T-helper 1 cell (primary cell): ENCODE measurements at regions not wholly inside any gene's neighbourhood (a gene's known extent, or its start where the extent isn't known, plus 50 kb on each side); places are given as distances from the start of the nearest gene placed in this dataset.

Source experiments
- DNase-seq, 5 donors: peaks; one replicate each; pipeline ENCODE4 v3.0.0-alpha.2; 2012 to 2020

DNA sequence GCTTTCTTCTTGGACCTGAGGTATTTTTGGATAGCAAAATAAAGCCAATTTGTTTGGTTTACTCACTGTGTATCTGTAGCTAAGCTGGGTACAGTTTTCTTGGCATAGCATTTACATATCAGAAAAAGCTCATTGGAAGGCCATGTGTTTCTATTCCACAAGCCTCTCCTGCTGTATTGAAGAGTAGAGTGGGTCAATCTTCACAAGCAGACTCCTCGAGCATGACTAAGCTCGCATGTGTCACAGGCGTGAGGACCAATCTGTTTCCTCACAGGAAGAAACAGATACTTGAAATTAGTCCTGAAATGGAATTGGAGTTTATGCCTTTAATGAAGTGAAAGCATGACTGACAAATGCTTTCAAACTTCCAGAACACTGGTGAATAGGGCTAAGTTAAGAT, 1279.0 kb upstream of the MAP3K7 start:
- no peak for DNase-seq

DNA sequence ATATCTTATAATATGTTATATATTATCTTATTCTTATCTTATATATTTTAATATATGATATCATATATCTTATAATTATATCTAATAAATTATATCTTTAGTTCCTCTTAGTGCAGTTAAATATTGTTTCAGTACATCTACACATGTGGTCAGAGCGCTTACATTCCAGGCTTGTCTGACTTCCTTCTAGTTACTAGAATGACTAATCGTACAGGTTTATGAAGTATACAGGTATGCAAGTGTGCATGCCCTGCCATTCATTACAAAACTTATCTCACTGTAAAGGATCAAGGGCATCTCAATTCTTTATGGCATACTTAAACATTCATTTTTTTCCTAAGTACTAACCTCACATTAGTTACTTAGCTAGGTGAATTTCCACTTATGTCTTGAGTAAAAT, 1278.0 kb upstream of the MAP3K7 start:
- no peak for DNase-seq

DNA sequence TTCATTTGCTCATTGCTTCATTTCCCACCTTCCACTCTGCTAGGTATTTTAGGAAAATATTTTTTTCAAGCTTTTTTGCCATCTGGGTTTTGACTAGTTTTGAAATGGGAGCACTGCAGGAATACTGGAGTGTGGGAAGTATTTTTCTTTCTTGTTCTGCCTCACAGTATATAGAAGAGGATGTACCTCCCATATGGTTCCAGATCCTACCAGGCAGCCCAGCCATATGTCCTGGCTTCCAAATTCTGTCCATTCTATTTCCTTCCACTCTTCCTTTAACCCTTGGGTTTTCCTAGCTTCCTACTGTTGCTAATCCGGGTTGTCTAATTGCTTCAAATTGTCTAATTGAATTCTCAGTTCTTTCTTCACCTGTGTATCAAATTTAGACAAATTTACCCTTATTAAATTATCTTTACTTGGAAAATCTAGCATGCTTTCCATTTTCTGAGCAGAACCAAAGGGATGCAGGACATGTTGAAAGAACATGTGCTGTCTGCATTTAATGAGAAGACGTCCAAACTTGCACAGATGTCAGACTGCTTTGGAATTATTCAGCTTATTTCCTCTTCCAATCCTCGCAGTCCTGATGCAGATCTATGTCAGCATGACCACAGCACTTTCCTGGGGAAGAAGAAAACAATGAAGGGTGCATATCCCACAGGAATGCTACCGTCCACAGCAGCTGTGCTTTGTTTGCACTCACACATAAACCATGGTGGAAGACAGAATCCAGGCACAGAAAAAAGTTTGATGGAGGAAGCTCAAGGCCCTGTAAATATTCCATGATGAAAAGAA, 1273.9 kb upstream of the MAP3K7 start:
- no peak for DNase-seq

DNA sequence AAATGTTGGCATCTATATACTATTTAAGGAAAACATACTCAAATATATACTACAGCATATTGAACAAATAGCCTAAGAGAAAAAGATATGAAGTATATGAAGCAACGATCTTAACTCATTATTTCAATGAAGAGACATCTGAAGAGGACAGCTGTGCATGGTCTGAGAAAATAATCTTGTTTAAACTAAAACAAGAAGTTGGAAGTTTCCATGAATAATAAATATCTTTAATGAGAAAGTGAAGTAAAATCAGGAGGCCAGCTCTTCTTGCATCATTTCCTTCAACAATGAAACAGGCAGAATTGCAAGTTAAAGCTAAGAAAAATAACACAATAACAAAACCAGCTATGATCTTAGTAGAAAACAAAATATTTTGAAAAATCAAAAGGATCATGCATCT, 1265.4 kb upstream of the MAP3K7 start:
- no peak for DNase-seq

DNA sequence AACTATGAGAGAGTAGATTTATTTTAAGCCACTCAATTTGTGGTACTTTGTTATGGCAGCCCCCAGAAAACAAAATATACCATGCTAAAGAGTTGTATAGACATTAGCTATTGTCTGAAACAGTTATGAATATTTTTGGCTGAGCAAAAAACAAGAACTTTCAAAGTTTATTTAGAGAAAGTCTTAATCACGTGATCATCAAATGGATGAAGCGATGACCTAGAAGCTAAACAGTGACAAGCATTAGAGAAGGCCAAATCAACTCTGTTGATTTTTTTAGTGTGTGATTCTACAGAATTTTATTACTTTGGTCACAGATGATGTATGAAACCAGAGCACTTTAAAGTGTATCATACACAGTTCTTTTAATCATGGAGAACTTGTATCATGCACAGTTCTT, 1247.9 kb upstream of the MAP3K7 start:
- DNase-seq: no peak

DNA sequence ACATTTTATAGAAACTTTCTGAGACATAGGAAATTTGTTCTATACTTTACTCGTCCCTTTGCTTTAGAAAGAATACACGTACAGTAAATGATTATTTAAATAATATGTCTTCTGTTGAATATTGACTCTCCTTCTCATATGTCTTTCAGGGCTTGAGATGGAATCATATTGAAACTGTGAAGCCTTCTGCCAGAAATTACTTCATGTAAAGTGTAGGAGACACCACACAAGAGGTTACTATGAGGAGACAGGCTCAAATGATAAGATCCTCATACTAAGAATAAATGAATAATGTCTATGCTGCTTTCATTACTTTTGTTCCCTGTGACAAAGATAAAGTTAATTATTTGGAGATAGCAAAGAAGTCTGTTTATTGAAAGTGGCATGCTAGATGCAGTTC, 1240.3 kb upstream of the MAP3K7 start:
- no peak for DNase-seq

DNA sequence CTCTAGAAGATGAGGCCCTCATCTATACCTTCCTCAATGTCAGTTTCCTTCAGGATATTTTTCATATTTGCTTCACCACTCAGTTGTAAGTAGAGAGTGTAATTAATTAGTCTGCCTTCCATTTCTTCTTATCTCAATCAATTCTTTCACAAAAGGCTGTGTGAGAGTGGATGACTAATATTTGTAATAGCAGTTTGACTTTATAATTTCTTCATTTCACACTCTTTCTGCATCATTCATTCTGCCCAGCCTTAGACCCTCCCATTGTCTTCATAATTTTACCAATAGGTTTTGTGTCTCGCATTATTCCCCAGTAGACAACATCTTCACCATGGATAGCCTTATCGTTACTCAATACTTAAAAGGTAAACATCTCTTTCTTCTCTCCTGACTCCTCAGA, 1239.3 kb upstream of the MAP3K7 start:
- no peak for DNase-seq

DNA sequence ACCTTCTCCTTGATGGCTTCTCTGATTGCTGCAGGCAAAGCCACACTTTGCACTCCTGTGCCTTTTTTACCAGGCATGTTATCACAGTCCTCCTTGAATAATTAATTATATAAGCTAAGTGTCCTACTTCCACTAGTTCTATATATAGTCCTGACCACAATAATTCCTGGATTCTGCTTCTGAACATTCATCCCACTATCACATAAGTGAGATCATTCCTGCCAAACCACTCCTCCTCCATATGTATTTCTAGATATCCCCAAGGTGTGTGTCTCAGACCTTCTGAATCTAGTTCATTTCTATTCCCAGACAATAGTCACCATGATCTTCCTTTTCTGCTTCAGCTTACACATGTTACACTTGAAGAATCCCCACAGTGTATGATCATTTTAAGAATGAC, 1237.5 kb upstream of the MAP3K7 start:
- DNase-seq: no peak

DNA sequence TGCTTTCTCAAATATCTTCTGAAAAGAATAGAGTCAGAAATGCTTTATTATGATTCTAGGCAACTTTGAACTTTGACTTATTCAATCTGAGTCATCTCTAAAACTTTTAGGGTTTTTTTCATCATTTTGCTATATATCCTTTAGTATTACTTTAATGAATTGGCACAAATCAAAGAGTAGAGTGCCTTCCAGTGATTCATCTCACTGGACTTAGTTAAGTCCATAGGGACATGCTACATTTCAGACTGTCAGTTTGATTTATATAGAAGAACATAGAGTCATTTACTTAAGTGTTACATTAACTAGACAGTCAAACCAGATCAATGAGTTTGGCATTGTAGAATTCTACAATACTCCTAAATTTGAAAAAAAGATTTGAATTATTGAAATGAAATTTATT, 1235.7 kb upstream of the MAP3K7 start:
- no peak for DNase-seq

DNA sequence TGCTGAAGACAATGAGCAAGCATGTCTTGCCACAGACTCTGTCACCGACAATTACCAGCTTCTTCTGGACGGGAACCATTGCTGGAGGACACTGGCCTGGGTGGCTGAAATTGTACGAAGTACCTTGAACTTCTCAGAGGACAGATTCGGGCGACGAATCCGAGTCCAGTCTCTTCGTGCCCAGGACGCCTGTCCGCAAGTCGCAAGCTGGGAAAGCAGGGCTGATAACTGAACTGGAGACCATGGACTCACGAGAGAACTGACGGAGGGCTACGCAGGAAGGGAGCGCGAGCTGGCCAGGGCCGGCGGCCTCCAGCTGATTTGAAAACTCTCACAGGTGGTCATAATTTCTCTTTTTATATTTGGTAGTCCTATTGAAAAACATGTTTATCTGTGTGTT, 1229.5 kb upstream of the MAP3K7 start:
- DNase-seq: peak in 1 of 5 donors; percentile 8

DNA sequence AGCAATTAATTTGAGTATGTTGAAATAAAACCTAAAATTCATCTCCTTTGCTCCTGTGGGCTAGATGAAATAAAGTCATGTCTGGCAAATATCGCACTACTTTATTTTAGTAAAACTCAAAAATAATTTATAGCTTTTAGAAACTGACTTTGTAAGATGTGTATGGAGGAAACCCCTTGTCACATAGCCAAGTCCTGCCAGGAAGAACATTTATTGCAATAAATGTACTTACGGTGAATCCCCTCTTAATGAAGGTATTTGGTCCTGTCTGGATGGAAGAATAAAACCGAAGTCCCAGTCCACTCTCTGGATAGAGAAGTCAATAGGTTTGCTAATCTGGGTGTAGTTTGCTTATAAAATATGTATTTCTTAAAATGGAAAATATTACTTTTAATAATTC, 1226.8 kb upstream of the MAP3K7 start:
- DNase-seq: no peak

DNA sequence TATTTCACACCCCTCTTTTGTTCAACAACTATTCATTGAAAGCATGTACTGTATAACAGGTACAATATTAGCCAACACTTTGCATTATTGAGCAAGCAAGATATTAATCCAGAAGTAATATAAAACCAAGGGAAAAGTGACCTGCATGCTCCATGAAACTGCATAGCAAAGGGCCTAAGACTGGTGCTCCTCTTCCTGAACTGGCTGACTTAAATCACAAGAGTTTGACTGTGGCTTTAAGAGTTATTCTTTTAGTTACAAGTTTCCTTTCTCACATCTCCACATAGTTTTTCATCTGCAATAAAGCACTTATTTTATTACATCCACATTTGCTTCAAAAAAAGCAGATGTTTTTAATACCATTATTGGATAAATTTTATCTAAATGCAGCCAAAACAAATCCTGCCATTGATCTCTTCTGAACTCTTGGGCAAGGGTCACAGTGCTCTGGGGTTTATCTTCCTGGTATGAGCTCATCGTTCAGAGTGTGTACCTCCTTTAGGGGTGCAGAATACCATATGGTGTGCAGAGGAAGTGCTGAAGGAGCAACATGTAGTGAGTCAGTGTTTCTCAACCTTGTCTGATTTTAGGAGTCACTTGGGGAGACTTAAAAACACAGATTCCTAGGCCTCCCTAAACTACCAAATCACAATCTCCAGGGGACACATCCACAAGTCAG, 1225.9 kb upstream of the MAP3K7 start:
- no peak for DNase-seq

DNA sequence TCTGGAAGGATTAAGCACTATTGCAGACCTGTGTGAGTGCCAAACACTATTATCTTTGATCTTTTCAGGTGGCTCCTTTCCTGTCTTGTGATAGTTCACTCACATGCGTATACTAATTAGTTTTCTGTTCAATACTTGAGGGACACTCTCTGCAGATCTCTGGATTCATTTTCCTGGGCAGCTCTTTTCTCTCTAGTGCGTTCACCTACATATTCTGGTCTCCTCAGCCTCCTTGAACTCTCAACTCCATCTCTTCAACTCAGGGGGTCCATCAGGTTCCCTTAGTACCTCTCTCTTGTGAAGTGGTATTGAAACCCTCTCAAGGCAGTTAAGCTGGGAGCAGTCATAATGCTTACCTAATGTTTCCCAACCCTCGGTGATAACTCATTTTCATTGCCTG, 1218.1 kb upstream of the MAP3K7 start:
- no peak for DNase-seq

DNA sequence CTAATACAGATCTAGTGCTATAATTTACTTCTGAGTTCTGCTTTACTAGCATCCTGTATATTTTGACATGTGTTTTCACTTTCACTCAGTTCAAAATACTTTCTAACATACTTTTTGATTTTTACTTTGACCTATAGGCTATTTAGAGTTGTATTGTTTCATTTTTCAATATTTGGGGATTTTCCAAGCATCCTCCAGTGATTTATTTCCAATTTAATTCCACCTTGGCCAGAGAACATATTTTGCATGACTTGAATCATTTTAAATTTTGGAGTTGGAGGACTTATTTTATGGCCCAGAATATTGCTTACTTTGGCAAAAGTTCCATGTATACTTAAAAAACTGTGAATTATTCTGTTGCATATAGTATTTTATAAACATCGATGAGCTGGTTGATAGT, 1215.6 kb upstream of the MAP3K7 start:
- DNase-seq: no peak

DNA sequence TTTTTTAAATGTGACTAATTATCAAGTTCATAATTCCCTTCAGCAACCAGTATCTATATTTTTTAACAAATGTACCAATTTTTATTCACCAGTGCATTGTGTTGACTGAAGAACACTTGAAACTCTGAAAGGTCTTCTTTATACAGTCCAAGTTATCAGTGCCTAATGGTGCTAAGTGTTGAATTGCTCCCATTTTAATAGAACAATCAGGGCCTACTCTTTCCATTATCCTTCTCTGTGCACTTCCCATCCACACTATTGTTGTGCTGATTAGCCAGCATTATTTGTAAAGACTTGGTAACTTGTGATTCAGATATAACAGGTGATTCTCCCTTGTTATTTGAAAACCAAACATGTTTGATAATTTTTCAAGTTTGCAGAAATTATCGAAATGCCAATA, 1209.7 kb upstream of the MAP3K7 start:
- no peak for DNase-seq

DNA sequence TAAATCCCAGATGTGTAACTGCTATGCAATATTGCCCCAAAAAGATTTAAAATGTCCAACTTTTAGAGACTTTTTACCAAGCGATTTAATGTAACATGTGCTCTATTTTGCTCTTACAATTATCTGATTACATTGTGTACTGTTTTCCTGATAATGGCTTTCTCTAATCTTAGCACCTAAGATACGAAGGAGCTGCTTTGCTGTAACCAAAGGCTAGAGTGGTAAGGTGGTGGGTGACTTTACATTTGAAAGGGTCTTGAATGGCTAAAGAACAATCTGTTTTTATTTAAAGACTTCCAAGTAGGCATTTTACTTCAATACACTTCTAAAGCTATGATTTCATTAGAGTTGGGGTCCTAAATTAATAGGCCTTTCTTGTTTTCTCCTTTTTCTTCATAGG, 1201.6 kb upstream of the MAP3K7 start:
- no peak for DNase-seq

DNA sequence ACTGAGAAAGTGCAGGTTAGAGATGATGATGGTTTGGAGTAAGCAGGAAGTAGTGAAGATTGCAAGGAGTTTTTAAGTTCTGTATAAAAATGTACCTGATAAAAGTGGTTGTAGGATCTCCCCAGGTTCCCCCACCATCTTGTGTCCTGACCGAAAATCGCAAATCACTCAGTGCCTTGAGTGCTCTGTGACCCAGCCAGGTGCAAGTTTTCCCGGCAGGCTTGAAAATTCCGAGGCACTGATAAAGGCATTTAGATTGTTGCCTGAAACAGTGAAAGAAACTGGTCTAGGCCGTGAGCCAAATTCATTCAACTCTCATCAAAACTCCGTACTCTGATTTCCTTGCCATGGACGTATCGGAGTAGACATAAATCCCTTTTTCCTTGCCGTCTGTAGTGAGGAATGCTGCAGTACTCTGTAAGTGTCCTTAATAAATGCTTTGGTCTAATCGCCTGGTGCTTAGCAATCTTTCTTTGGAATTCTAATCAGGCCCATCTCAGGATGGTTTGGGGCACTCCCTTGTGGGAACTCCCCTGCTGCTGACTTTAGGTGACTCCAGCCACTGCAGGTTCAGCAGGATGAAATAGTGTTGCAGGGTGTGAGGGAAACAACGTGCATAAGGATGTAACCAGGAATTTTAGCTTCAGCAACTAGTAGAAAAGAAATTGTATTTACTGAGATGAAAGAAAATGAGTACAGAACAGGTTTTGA, 1199.8 kb upstream of the MAP3K7 start:
- no peak for DNase-seq

DNA sequence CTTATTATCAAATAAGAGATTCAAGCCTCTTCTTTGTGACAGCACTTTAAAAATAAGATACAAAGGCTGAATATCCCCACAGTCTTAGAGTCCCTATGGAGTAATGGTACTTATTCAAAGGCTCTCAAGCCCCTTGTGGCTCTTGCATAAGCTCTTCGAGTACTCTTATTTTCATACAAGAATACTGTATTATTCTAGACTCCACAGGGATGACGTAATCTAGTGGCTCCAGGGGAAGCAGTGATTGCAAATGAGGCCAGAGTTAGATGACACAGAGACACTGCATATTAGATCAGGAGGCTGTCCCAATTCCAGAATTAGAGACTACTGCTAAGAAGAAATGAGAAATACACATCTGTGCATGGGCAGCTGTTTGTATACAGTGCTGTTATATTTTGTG, 1195.9 kb upstream of the MAP3K7 start:
- DNase-seq: no peak

DNA sequence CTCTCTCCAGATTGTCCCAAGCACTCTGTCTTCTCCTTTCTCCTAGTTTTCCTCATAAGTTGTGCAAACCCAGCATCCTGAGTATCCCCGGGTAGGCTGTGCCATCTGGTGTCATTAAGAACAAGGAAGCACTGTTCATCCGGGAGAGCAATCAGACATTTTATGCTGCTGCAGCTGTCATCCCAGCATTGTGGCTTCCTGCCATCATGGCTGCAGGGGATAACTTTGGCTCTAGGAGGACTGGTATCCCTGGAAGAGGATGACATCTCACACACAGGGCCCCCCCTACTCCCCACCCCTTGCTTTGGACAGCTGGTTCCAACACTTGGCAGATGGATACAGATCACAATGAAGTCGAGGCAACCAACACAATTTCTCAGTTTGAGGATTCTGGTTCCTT, 1195.1 kb upstream of the MAP3K7 start:
- no peak for DNase-seq

DNA sequence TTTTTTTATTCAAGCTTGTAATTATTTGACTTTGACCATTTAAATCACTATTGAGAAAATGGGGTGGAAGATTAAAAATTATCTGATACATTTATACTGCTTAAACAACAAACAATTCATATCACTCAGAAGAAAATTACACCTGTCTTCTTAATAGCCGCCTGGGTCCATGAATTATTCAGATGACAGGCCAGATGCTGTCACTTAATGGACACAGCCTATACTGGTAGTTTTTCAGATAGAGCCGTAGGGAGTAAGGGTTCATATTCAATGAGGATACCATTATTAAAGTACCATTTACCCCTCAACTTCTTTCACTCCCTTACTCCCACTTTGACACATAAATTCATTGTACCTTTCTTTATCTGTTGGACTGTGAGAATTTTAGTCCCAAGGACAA, 1193.4 kb upstream of the MAP3K7 start:
- no peak for DNase-seq

DNA sequence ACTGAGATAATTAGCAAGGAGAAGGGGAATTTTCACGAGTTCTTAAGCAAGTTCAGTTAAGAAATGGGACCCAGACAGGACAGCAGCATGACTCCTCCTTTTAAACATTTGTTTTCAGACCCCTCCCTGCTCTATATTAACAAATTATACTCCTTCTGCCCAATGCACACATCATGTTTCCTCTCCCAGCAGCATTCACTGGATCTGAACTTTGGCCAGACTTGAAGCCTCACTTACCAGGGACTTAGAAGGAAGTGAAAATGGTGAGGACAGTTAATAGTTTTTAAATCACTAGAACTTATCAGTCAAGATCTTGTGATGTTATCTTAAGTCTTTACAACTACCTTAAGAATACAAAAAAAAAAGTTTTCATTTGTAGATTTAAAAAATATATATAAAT, 1174.7 kb upstream of the MAP3K7 start:
- no peak for DNase-seq

DNA sequence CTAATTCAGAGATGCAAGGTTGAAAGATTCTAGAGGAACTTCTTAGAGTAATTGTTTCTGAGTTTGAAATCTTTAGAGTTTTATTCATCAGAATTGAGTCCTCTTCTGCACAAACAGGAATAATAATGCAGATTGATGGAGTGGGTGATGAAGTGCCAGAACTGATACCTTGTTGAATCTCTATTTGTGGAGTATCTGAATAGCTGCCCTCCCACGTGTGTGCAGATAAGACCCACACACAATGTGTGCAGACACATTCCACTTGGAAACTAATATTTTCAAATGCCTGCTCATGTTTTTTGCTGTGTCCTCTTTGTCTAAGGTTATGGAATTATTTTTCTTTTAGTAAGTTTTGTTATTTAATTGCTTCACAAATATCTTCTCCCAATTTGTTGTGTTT, 1167.8 kb upstream of the MAP3K7 start:
- DNase-seq: no peak

DNA sequence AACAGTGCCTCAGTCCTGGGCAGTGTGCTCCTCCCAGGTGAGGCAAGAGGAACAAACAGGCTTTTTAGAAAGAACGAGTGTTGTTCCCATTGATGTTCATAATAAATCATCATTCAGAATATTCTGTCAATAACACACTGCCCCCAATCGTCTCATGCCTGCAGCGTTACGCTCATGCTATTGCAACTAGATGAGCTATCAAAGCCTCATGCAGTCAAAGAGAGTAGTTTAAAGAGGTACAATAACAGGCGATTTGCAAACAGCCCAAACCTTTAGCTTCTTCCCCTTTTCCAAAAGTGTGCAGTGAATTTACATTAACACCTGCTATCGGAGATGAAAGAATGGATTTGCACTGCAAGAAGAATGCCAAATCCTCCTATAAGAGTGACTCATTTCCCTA, 1164.7 kb upstream of the MAP3K7 start:
- no peak for DNase-seq

DNA sequence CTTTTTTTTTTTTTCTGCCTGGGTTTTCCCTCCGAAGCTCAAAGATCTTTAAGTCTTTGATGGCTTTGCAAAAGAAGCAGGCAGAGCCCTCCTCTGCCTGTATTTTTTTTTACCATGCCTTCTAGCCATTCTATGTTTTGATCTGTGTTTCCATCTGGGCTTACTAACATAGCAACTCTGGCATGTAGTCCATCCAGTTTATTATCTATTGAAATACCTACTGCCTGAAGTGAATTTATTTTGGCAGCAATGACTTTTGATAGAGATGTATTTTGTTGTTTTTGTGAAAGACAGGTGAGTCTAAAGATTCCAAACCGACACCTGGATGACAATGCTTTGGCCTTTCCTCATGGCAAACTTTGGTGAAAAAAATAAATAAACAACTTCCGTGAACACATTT, 1157.7 kb upstream of the MAP3K7 start:
- no peak for DNase-seq
